Thoracic aorta (tissue), 2 donors: ENCODE measurements at regions not wholly inside any gene's neighbourhood (a gene's known extent, or its start where the extent isn't known, plus 50 kb on each side); places are given as distances from the start of the nearest gene placed in this dataset.

Source experiments
- ATAC-seq: fragments of 150-250 bp; one replicate; pipeline ENCODE4 v1.8.0; 2017; ENCODE audit warnings: low read depth; ENCODE audit not compliant: insufficient number of reproducible peaks, low FRiP score
- DNase-seq: peaks from one replicate; pipeline ENCODE4 v3.0.0-alpha.2; 2020; ENCODE audit warnings: low spot score
- H3K27ac ChIP-seq, 2 donors: fragments of 200-600 bp; sonication (generic); 1 replicate in 1 of 2; 2 replicates in 1 of 2; pipeline ENCODE4 v1.5.1; 2016; ENCODE audit warnings: mild to moderate bottlenecking in 2 of 2, moderate library complexity in 2 of 2
- H3K27me3 ChIP-seq: fragments of 200-600 bp; sonication (generic); replicated peaks from 2 replicates; pipeline ENCODE4 v1.6.0; 2016; ENCODE audit warnings: mild to moderate bottlenecking; ENCODE audit not compliant: insufficient read depth
- H3K36me3 ChIP-seq: fragments of 200-600 bp; sonication (generic); one replicate; pipeline ENCODE4 v1.5.1; 2016
- H3K4me1 ChIP-seq, 2 donors: fragments of 200-600 bp; sonication (generic); 1 replicate in 1 of 2; 2 replicates in 1 of 2; pipeline versions ENCODE4 v1.5.1 to v1.6.0; 2016; ENCODE audit warnings: low read depth in 2 of 2, mild to moderate bottlenecking in 1 of 2; ENCODE audit not compliant: control insufficient read depth in 1 of 2
- H3K4me3 ChIP-seq: fragments of 200-600 bp; sonication (generic); 2 replicates; pipeline ENCODE4 v1.5.1; 2016; ENCODE audit warnings: mild to moderate bottlenecking
- H3K9me3 ChIP-seq: fragments of 200-600 bp; sonication (generic); 2 replicates; pipeline ENCODE4 v1.5.1; 2016
- TF ChIP-seq, protein P1 (sequence below): fragments of 200-600 bp; sonication (generic); IDR thresholded peaks from one replicate; pipeline ENCODE4 v1.5.1; 2019; ENCODE audit warnings: antibody characterized with exemption

DNA sequence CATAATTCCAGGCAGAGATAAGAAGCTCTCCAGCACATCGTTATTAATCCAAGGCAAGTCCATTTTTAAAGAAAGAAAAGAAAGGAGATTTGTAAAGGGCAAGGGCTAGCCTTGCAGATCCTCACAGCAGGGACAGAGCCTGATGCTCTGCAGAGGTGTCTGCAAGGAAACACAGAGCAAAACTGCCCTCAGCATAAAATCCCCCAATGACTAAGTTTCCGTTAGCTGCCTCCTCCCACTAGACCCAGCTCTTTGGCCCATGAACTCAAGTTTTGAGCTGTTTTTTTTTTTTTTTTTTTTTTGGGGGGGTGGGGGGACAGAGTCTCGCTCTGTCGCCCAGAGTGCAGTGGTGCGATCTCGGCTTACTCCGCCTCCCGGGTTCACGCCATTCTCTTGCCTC, 300.7 kb downstream of the MTERF1 start:
- TF ChIP-seq, protein P1, sequence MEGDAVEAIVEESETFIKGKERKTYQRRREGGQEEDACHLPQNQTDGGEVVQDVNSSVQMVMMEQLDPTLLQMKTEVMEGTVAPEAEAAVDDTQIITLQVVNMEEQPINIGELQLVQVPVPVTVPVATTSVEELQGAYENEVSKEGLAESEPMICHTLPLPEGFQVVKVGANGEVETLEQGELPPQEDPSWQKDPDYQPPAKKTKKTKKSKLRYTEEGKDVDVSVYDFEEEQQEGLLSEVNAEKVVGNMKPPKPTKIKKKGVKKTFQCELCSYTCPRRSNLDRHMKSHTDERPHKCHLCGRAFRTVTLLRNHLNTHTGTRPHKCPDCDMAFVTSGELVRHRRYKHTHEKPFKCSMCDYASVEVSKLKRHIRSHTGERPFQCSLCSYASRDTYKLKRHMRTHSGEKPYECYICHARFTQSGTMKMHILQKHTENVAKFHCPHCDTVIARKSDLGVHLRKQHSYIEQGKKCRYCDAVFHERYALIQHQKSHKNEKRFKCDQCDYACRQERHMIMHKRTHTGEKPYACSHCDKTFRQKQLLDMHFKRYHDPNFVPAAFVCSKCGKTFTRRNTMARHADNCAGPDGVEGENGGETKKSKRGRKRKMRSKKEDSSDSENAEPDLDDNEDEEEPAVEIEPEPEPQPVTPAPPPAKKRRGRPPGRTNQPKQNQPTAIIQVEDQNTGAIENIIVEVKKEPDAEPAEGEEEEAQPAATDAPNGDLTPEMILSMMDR: no peak
- no peaks in the 10 kb centered on the region for H3K27me3 ChIP-seq
- DNase-seq (no peak), ATAC-seq (no peak)
- H3K9me3 ChIP-seq: no peaks in the 10 kb centered on the region
- no peaks in the 10 kb centered on the region for H3K4me1 ChIP-seq
- H3K36me3 ChIP-seq: no peaks in the 10 kb centered on the region
- no peak overlapping the region for H3K4me3 ChIP-seq
- H3K27ac ChIP-seq: no peak overlapping the region

DNA sequence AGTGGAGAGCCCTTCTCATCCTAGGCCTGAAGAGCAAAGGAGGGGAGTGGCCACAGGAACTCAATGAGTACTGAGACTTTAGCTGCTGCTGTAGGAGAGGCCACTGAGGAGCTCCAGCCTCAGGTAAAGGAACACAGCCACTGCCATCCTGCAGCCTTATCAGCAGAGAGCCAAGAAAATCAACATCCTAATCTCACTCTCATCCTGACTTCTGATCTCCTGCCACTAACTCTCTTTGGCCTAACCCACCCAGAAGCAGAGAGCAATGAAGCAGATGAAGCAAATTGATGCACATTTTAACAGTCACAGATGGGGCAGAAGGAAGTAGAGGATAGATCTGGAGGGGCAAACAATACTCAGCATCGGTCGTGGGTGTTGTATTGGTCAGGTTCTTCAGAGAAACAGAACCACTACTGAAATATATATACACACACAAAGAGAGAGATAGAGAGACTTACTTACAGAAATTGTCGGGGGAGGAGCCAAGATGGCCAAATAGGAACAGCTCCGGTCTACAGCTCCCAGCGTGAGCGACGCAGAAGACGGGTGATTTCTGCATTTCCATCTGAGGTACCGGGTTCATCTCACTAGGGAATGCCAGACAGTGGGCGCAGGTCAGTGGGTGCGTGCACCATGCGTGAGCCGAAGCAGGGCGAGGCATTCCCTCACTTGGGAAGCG, 297.6 kb downstream of the MTERF1 start:
- H3K27ac ChIP-seq: no peak overlapping the region
- TF ChIP-seq, protein P1: no peak
- no peak overlapping the region for H3K4me3 ChIP-seq
- ATAC-seq: no peak
- H3K4me1 ChIP-seq: no peaks in the 10 kb centered on the region
- no peak for DNase-seq
- no peaks in the 10 kb centered on the region for H3K27me3 ChIP-seq
- no peaks in the 10 kb centered on the region for H3K36me3 ChIP-seq
- H3K9me3 ChIP-seq: no peaks in the 10 kb centered on the region

DNA sequence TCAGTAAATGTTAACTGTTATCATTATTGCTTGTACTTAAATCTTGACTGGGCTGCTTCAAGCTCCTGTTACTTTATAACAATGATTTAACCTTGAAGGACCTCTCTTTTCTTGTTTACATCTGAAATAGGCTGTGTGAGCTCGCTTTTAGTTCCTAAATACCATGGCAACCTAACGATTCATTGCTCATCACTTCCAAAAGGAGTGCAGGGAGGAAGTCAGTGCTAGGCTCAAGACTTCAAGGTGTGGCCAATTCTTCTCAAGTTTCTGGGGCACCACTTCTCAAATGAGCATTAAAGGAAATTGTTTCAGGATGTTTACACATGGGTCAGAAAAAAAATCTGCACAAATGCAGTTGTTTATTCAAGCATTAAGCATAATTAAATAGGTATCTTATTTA, 284.2 kb downstream of the MTERF1 start:
- no peaks in the 10 kb centered on the region for H3K36me3 ChIP-seq
- no peaks in the 10 kb centered on the region for H3K27me3 ChIP-seq
- no peak overlapping the region for H3K4me3 ChIP-seq
- no peak overlapping the region for H3K27ac ChIP-seq
- TF ChIP-seq, protein P1: no peak
- DNase-seq (no peak), ATAC-seq (no peak)
- H3K4me1 ChIP-seq: no peaks in the 10 kb centered on the region
- no peaks in the 10 kb centered on the region for H3K9me3 ChIP-seq

DNA sequence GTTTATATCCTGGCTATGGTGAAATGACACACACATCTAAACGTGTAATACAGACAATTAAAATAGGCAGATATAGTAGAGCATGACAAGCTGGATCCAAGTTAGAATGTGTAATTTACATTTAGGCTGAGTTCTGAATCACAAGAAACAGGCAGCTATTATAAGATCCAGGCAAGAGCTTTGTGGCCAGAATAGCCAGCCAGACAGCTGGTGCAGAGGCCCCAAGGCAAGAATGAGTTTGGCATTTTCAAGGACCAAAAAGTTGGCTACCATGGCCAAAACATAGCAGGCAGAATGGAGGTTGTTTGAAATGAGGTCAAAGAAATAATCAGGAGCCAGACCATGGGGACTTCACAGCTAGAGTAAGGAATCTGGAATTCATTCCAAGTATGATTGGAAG, 281.7 kb downstream of the MTERF1 start:
- no peaks in the 10 kb centered on the region for H3K4me1 ChIP-seq
- TF ChIP-seq, protein P1: no peak
- no peak for DNase-seq
- H3K4me3 ChIP-seq: no peak overlapping the region
- no peaks in the 10 kb centered on the region for H3K9me3 ChIP-seq
- no peaks in the 10 kb centered on the region for H3K27me3 ChIP-seq
- H3K36me3 ChIP-seq: no peaks in the 10 kb centered on the region
- no peak for ATAC-seq
- H3K27ac ChIP-seq: no peak overlapping the region

DNA sequence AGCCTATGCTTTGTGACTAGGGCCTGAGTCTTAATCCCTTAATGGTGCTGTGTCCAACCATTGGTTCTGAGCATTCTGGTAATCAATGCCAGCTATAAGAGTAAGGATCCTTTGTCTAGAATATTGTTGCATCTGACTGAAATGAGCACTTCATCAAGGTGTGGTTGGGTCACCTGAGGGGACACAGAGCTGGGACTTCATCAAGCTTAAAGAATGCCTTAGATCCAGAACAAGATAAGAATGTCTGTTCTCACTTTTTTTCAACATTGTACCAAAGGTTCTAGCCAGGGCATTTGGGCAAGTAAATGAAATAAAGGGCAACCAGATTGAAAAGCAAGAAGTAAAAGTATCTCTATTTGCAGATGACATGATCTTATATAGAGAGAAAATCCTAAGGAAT, 280.4 kb downstream of the MTERF1 start:
- TF ChIP-seq, protein P1: no peak
- no peak for ATAC-seq
- no peaks in the 10 kb centered on the region for H3K27me3 ChIP-seq
- DNase-seq: no peak
- H3K4me3 ChIP-seq: no peak overlapping the region
- H3K36me3 ChIP-seq: no peaks in the 10 kb centered on the region
- H3K4me1 ChIP-seq: no peaks in the 10 kb centered on the region
- no peak overlapping the region for H3K27ac ChIP-seq
- no peaks in the 10 kb centered on the region for H3K9me3 ChIP-seq
